ENCODE measurements at regions not wholly inside any gene's neighbourhood (a gene's known extent, or its start where the extent isn't known, plus 50 kb on each side); places are given as distances from the start of the nearest gene placed in this dataset.

DNA sequence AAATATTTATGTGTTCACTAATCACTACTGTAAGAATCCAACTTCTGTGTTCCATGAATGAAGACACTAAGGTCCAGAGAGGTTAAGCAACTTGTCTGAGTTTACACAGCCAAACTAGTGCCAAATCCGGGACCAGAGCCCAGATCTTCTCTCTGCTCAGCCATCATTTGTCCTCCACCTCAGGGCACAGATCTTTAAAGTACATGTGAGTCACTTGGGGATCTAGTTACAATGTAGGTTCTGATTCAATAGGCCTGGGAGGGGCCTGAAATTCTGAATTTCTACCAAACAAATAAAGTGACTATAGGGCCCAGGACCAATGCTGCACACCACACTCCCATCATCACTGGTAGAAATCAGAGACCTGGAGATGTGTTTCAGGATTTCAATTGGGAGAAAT is 162.9 kb downstream of the GXYLT1 start:
- peak; percentile 28 for DNase-seq (ENCODE audit: low spot score)

DNA sequence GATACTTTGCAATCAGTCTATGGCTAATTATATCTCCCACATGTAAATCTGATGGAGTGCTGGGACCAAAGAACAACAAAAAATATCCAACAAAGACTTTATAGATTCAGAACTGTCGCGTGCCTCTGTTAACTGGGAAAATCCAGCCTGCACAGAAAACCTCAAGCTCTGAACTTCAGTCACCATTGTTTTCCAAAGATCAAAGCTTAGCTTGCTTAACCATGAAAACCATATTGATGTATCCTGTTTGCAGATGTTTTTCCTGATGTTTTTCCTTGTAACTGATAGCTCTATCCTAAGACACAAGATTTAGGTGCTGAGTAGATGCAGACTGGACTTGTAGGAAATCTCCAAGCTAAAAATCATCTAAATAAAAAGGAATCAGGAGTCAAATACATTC is 163.7 kb downstream of the GXYLT1 start:
- DNase-seq (ENCODE audit: low spot score), result no peak

DNA sequence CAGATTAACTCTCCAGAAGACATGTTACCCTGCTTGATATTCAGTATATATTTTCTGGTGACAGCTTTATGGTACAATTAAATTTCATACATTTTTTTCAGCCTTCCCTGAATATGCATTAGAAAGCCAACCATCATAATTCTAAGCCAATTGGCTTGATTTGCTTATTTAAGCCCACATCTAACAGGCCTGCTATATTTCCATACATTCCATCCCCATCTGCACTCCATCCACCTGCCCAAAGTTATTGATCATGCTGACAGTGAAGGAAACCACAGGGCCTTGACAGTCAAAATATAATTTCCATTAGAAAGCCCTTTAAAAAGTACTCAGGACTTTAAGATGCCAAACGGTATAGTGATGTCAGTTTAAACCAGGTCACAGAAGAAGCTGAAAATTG is 164.3 kb downstream of the GXYLT1 start:
- DNase-seq (ENCODE audit: low spot score), result no peak

DNA sequence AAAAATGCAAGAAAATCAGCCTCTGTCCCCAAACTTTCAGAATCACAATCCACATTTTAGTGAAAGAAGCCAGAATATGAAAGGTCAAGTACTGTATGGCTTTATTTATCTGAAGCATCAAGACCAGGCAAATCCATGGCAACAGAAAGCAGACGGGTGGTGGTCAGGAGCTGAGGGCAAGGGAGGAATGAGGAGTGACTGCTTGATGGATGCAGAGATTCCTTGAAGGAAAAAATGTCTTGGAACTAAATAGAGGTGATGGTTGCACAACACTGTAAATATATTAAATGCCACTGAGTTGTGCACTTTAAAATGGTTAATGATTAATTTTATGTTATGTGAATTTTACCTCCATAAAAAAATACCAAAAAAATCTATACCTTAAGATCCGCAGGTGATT is 165.1 kb downstream of the GXYLT1 start:
- no peak for DNase-seq (ENCODE audit: low spot score)

DNA sequence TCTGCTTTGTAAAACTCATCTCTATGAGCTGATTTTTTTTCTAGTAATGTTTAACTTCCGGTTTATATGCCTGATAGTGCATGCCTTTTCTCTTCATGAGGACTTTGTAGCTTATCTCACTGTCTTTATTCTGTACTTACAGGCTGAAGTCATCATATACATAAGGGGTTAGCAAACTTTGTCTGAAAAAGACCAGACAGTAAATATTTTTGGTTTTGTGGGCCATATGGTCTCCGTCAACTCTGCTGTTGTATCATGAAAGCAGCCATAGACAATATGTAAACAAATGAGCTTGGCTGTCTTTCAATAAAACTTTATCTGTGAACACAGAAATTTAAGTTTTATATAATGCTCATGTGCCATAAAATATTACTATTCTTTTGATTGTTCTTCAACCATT is 172.1 kb downstream of the GXYLT1 start:
- no peak for DNase-seq (ENCODE audit: low spot score)

DNA sequence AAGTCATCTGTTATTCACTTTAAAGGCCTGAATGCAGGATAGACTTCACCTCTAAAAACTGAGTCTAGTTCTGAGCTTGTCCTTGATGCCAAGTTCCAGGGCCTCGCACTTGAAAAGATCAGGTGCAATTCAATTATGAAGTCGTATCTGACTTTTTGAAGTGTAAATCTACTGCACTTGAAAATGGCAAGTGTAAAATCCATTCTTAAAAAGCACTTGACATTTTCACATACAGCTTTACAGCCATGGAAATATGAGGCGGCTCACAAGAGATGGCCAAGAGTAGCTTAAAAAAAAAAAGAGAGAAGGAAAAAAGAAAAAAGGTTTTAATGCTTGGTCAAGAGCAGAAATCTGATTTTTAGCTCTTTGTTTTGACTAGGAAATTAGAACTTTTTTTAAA is 172.5 kb downstream of the GXYLT1 start:
- no peak for DNase-seq (ENCODE audit: low spot score)

DNA sequence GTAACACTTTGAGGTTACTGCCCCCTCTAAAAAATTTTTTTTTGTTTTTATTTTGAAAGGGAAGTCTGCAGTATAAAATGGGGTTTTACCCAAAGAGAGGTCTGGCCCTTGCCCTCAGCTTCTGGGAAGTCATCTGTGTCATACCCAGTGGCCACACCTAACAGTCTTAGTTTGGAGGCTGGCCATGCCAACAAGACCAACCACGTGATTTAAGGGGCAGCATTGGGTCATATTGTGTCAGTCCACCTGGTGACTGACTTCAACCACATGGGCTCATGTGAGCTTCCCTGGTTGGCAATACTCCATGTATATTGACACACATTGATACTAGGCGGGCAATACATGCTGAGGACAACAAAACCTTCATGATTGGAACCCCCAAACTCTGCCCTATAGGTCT is 173.9 kb downstream of the GXYLT1 start:
- DNase-seq (ENCODE audit: low spot score), result no peak

DNA sequence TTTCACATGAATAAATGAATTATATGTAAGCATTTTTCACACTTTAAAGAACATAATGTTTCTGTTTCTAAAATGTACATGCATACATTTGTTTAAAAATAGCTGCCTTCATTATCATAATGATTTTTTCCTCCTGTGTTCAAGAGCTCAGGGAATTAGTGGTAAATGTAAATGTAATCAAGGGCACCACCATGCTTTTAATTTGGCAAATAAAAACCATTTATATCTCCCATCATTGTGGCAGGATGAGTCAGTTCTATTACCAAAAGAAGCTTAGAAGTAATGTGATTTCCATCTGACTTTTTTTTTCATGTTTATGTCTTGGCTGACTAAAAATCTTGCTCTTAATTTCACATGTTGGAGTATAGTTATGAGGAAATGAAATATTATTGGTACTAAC is 176.1 kb downstream of the GXYLT1 start:
- no peak for DNase-seq (ENCODE audit: low spot score)

DNA sequence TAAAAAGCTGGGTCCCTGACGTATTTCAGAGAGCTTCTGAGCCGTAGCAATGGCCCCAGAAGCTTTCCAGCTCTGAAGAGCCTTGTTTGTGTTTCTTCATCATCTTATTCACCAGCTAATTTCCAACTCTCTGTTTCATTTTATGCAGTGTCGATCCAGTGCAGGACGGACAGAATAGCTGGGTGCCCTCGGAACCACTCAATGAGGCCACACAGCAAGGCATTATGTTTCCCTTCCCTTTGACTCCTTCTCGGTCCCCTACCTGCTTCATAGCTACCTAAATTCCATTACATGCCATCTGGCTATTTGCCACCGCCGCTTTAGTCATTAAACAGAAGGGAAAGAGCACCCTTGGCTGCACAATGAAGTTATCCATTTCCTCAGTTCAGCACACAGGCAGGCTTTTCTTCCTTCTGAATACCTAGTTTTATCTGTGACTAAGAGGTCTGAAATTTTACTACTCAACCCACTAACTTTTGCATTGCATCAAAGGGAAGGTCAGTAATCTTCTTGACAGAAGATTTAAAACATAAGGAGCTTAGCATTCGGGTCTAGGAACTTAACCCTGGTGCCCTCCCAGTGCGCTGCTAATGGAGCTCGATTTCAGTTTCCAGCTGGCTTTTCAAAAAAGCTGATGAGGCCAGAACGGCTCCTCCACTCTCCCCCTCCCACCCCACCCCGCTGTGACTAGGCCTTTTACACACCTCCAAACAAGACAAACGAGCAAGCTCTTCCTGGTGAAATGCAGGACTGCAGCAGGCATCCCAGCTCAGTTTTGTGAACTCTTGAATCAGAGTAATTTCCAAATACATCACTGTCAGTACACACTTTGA is 176.8 kb downstream of the GXYLT1 start:
- peak; percentile 80 for DNase-seq (ENCODE audit: low spot score)

DNA sequence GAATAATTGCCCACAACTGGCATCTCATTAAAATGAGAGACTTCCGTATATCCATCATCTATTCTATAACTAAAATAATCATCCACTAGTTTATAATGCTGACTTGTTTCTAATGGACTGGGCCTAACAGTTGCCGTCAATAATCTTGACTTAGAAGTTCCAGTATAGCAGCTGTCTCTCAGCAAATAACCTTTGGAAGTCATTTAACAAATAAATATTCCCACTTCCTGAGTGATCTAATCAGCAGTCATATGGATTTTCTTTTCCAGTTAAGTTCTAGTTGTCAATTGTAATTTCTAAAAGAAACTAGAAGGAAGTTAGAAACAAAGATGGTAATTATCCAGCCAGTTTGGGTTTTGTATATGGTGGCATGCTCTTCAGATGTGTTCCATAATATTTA is 177.8 kb downstream of the GXYLT1 start:
- DNase-seq (ENCODE audit: low spot score), result no peak

DNA sequence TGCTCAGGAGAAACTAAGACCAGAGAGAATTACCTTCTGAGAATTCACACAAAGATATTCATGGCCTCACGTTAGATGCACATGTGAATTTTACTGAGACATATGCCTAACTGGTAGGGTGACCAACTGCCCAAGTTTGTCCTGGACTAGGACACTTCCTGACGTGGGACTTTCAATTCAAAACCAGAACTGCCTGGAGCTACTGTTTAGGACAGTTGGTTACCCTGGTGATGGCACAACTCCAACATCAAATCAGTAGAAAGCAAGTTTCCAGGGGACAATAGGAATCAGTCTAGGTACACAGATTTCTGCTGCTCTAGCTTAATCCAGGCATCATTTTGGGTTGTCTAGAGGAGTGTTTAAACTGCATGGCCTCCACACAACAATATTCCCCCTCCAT is 178.7 kb downstream of the GXYLT1 start:
- no peak for DNase-seq (ENCODE audit: low spot score)

DNA sequence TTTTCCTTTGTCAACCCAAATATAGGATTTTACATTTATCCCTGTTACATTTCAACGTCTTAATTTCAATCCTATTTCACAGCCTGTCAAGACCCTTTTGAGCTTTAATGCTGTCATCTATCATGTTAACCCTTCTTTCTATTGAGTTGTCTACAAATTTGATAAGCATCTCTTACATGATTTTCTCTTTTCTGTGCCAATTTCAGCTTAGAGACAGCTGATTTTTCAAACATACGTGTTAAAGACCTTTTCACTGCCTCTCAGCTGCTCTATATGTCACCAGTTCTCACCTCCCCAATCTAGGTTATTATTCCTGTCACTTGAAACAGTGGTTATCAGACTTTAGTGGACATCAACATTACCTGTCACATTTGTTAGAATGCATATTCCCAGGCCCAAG is 181.3 kb downstream of the GXYLT1 start:
- DNase-seq (ENCODE audit: low spot score), result no peak

DNA sequence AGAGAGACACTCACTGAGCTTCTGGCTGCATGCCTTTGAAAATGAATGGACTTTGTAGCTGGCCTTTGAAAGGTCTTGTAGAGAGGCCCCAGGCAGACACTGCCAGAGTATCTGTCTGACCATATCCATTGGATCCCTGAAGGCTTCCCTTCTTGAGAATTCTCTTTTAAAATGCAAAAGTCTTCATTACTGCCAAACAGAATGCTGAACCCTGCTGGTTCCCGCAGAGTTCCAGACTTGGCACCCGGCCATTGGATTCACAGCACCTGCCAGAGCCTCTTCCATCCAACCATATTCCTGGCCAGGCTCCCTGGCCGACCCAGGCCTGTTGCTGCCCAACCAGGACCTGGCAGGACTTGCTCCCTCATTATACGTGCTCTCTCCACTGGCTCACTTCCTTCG is 182.5 kb downstream of the GXYLT1 start:
- DNase-seq (ENCODE audit: low spot score), result no peak

DNA sequence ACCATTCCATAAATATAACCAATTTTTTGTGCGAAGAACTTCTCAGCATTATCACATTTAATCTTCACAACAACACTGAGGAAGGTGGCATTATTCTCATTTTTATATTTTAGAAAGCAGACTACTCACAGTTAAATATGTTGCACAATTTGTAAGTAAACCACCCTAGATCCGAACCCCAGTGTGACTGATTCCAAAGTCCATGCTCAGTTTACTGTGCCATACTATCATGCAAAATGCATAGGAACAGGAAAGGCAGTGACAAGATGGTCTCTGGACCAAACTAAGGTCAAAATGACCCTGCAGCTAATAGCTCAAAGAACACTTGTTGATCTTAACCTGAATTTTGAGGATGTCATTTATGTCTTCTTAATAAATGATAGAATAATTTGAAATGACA is 185.4 kb downstream of the GXYLT1 start:
- DNase-seq (ENCODE audit: low spot score), result no peak

DNA sequence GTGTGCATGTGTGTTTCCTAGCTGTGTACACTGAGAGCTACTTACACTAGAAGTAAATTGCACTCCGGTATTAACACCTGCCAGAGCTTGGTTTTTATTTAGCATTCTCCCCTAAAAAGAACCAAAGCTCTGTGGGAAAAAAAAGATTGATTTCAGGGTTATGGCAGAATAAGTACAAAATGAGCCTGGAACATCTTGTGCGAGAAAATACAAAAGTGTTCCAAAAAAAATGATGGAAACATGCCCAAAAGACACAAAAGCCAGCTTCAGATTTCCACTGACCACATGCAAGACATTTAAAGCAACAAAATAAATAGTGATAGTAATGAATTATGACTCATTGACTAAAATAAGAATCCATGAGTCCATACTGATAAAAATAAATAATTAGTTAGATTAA is 188.3 kb downstream of the GXYLT1 start:
- no peak for DNase-seq (ENCODE audit: low spot score)

DNA sequence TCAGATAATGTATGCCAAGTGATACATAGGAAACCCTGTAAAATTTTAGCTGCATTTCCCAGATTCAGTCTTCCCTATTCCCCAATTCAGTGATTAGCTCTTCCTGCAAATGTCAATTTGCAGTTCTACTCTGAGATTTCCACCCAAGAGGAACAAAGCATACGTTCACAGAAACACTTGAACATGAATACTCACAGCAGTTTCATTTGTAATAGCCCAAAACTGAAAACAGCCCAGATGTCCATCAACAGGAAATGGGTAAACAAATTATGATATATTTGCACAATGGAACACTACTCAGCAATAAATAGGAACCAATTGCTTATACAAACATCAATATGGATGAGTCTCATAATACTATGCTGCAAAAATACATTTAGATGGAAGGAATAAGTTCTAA is 194.2 kb downstream of the GXYLT1 start:
- no peak for DNase-seq (ENCODE audit: low spot score)

DNA sequence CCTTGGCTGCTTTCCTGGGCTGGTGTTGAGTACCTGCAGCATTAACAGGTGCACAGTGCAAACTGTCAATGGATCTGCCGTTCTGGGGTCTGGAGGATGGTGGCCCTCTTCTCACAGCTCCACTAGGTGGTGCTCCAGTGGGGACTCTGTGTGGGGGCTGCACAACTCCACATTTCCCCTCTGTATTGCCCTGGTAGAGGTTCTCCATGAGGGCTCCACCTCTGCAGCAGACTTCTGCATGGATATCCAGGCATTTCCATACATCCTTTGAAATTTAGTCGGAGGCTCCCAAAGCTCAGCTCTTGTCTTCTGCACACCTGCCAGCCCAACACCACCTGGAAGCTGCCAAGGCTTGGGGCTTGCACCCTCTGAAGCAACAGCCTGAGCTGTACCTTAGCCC is 198.6 kb downstream of the GXYLT1 start:
- DNase-seq (ENCODE audit: low spot score), result no peak

DNA sequence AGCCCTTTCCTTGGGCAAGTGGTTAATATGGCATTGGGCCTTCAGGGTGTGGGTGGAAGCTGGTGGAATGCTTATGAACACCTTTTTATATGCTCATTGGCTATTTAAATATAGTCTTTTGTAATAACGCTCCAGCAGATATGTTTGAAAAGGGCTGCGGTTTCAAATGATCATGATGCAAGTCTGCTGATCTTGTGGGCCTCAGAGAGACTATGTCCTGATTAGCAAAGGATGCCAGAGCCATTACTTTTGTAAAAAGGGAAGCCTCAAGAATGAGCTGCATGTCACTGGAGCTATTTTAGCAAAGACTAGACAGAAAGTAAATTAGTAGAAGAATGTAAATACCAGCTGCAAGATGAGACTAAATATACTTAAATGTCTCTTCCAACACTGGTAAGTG is 200.5 kb downstream of the GXYLT1 start:
- no peak for DNase-seq (ENCODE audit: low spot score)

DNA sequence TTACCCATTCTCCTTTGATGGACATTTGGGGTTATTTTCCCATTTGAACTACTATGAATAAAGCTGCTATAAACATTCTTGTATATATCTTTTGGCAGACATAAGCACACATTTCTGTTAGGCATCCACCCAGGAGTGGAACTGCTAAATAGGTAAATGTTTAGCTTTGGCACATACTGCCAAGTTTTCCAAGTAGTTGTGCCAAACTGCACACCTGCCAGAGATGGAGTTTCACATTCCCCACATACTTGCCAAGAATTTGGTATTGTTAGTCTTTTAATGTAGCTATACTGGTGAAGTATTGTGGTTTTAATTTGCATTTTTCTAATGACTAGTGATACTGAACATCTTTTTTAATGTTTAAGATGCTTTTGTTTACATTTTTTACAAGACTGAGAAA is 201.0 kb downstream of the GXYLT1 start:
- no peak for DNase-seq (ENCODE audit: low spot score)

DNA sequence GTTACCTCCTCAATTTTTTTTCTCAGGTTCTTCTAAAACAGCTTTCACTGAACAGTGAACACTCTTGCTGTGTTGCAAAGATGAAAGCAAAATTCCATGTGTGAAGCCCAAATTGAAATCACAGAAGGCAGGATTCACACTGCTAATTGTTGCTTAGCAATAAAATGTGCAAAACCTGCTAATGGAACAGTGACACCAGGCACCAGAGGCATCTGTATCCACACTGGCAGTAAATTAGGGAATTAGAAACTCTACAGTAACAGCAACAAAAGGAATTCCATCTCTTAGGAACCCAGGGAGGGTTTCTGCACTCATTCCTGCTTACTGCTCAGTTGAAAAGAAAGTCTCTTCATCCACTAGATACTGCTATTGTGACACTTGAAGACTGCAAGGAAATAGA is 202.3 kb downstream of the GXYLT1 start:
- no peak for DNase-seq (ENCODE audit: low spot score)

DNA sequence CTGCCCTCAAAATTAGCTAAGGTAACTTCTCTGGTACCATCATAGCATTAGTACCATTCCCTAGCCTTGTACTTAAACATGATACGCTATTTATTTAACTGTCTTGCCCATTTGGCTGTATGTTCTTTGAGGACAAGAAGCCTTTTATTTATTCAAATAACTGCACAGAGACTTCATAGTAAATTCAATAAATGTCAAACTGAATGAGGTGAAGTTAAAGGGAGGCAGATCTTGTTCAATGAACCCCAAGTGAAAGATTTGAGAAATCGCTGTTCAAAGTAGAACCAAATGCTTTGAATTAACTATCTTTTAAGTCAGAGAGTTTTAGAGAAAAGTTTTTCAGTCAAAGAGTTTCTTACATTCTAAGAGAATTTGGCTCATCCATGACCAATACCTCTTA is 203.6 kb downstream of the GXYLT1 start:
- DNase-seq (ENCODE audit: low spot score), result no peak

DNA sequence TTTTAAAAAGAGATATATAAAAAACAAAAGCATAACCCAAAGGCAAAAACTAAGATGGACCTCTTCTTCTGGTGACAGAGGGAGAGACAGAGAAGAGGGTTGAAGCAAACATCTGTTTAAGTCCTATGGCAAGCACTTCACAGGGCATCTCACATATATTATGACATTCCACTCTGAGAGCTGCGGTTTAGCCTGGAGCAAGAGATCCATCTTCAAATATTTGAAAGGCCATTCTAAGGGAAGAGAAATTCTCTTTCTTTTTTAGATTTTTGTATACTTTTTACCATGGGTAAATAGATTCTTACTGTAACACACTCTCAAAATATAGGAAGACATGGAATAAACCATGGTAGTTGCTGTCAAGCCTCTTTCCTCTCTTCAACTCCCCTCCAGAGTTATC is 204.1 kb downstream of the GXYLT1 start:
- no peak for DNase-seq (ENCODE audit: low spot score)

DNA sequence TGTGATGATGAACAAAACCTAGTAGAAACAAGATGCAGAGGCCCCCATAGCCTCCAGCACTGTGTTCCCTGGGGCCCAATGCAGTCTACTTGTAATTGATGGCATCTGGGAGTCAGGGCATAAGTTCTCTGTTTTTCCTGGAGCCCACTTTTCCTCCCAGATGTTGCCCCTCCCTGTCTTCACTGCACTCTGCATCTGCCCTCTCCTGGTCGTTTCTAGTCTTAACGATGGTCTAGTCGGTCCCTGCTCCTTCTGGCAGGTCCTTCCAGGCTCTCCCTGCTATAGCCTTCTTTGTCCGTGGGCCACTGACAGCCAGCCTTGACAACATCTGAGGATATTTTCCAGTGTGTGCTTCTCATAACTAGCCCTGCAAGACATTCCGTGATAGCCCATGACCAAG is 208.3 kb downstream of the GXYLT1 start:
- no peak for DNase-seq (ENCODE audit: low spot score)

DNA sequence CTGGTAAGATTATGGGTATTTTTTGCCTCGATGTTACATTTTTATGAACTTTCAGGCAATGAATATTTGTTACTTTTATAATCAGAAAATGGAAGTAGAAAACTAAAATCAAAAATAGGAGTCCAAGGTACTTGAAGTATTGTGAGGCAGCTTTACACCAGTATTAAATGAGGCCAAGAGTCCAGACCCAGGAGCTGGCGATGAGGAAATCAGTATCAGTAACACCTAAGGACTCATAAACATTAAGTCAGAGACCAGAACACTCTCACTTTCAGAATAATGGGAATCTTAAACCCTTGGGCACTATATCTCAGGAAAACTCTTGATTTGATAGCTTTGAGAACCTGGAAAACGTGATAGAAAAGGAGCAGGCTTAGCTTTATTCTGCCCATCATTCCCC is 208.8 kb downstream of the GXYLT1 start:
- DNase-seq (ENCODE audit: low spot score), result no peak
